SKM-1 treated with dmso at 0.1 percent for 144 hours (cell line): ENCODE measurements at regions not wholly inside any gene's neighbourhood (a gene's known extent, or its start where the extent isn't known, plus 50 kb on each side); places are given as distances from the start of the nearest gene placed in this dataset.

ENCODE experiments used
- DNase-seq: peaks from one replicate; lab custom pipeline; 2025; ENCODE audit not compliant: unreplicated experiment; lab: John Stamatoyannopoulos, UW

DNA sequence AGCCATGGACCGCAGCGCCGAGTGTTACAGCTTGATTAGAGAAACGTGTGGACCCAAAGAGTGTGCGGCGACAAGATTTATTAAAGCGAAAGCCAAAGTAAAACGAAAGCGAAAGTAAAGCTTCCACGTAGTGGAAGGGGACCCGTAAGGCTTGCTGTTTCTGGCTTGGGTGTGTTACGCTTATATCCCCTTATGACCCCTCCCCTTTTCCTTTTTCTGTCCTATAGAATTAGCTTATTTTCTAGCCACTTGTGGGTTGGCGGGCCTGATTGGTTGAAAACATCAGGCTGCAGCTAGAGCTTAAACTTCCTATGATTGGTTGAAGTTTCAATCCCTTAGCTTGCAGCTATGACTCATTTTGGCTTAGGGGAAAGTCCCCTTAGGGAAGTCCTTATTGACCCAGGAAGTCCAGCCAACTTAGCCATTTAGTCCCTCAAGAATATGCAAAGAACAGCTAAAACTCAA is 969.7 kb downstream of the DCDC2C start:
- DNase-seq: no peak

DNA sequence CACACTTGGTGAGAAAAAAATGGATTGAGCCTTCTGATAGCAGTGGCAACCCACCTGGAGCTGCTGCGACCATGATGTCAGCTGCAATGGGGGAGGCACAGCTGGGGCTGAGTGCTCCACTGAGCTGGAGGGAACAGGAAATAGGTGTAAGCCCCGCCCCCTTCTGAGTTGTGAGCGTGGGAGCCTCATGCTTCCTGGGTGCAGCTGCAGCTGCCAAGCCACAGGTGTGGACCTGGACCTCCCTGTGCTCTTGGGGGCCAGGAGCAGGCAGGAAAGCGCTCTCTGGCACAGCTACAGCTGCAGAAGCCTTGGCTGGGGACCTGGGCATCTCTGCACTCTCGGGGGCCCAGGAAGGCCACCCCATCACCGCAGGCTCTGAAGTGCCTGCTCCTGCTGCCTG is 970.6 kb downstream of the DCDC2C start:
- DNase-seq: no peak

DNA sequence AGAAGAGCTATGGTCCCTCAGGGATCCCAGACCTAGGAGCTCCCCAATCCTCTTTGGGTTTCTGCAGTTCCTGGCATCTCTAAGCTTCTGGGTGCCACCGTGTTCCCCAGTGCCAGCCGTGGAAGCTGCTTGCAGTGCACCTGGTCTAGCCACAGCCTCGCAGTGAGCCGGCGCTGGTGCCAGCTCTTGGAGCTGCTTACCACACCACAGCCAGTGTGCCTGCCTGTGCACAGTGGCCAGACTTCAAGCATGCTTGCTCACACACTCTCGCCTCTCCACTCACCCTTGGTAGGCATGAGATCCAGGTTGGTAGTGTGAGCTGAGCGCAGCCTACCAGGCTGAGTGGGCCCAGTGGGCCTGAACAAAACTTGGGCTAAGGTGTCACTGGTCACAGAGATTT is 971.9 kb downstream of the DCDC2C start:
- no peak for DNase-seq

DNA sequence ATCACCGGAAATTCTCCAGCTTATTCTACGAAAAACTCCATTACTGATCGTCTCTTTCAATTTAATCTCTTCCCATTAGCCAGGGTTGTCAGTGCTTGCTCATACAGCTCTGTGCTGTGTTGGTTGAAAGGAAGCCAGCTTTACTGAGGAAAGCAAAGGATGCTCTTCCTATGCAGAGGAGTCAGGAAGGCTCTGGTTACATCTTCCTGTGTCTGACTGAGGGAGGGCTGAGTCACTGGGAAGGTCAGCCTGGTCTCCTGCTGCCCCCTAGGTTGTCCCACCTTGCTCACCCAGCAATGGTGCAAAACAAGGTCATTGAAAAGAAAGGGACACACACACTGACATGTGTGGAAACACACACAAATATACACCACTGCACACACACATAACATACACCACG is 975.6 kb downstream of the DCDC2C start:
- DNase-seq: no peak

DNA sequence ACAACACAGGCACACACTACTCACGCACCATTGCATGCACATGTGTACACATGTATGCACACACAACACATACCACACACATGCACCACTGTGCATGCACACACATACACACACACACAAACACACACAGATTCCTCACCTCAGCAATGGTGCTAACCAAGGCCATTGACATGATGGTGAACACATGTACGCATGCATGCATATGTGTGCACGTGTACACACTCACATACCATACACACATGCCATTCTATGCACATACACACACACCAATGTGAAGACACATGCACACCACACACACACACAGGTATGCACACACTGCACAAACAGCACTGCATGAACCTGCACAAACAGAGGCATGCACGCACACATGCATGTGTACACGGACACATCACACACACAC is 976.0 kb downstream of the DCDC2C start:
- DNase-seq: no peak

DNA sequence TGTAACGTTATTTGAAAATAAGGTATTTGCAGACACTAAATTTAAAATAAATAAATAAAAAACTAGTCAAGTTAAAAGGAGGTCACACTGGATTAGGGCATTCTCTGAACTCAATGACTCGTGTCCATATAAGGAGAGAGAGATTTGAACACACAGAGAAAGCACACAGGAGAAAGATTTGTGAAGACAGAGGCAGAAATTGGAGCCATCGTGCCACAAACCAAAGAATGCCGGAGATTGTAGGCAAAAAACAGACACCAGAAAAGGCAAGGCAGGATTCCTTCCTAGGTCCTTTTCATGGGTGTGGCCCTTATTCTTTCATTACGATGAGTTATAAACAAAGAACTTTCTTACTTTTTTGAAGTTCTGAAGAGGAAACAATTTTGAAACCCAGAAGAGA is 981.5 kb downstream of the DCDC2C start:
- no peak for DNase-seq

DNA sequence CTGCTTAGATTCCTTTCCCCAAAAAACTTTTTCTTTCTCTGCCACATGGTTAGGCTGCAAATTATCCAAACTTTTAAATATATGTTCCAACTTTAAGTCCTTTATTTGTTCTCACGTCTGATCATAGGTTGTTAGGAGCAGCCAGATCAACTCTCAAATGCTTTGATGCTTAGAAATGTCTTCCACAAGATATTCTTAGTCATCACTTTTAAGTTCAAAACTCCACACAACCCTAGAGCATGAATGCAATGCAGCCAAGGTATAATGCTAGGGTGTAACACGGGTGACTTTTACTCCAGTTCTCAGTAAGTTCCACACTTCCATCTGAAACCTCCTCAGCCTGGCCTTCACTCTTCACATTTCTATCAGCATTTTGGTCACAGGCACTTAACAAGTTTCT is 987.5 kb downstream of the DCDC2C start:
- no peak for DNase-seq

DNA sequence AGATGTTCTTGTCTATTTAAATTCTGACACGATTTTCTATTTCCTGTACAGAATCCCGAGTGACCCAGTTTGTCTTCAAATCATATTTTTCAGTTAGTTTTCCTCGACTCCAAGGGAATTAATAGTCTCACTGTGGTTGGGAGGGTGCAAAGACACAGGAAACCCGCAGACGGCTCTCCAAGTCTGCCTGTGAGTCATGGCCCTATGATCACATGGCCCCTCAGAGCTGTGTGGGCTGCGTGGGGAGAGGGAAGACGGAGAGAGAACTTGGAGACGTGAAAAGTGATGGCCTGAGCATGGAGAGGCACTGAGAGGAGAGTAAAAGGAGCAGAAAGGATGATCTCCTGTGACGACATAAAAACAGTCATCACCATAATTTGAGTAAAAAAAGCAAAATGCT is 989.9 kb downstream of the DCDC2C start:
- DNase-seq: no peak

DNA sequence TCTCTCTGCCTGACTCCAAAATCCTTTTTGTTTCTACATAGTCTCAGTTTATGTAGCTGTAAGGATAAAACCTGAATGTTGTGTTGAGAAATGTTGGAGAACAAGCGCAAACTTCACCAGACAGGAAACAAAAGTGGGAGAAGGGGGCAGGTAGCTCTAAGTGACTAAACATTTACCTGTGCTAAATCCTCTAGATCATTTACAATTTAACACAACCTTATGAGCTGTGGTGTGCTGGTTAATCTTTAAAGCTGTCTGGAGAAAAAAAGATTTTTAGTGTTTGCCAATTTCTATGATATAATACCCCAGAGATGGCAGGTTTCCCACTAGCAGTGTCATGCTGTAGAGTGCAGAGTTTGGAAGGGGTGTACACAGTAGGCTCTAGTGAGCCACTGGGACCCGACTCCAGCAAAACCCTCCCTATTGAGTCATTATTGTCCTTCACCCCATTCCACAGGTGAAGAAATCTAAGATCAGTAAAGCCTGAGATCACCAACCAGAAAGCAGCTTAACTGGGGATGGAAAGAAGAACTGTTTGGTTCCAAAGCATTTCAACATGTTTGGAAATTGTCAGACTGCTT is 992.0 kb downstream of the DCDC2C start:
- DNase-seq: no peak

DNA sequence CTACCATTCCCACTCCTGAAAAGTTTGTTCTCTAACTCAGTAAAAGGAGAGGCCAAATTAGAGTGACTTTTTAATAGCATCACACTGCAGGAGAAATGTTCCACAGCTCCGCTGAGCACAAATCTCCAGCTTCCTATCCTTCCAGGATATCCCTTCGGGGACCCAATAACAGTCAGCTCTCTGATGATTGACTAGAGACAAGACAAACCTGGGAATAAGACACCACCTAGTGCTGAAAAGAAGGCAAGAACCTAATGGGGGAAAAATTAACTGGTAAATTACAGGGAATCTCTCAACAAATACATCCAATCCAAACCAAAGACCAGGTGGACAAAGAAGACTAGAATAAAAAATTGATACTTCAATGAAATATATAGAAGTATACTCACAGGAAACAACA is 977.1 kb upstream of the SOX11 start:
- peak; percentile 13 for DNase-seq

DNA sequence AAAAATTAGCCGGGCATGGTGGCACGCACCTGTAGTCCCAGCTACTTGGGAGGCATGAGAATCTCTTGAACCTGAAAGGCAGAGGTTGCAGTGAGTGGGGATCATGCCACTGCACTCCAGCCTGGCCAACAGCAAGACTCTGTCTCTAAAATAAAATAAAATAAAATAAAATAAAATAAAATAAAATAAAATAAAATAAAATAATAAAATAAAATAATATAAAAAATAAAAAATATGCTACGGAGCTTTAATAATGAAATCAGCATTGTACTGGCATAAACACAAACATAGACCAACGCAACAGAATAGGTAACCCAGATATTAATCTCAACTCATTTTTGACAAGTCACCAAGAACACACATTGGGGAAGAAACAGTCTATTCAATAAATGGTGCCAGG is 973.4 kb upstream of the SOX11 start:
- DNase-seq: no peak

DNA sequence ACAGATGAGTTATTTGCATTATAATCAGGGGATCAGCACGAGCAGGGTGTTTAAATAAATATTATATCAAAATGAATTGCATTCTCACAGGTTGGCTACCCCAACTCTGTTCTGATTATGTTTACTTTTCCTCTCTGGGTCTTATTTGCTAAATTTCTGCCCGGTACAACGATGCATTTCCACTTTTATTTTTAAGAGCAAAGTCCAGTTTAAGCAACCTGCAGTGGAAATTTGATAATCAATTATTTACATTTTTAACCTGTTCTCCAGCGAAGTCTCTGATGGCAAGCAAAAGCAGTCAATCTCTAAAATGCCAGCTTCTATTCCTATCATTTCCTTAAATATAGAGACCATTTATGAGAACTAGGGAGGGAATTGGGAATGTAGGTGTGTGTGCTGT is 966.6 kb upstream of the SOX11 start:
- no peak for DNase-seq

DNA sequence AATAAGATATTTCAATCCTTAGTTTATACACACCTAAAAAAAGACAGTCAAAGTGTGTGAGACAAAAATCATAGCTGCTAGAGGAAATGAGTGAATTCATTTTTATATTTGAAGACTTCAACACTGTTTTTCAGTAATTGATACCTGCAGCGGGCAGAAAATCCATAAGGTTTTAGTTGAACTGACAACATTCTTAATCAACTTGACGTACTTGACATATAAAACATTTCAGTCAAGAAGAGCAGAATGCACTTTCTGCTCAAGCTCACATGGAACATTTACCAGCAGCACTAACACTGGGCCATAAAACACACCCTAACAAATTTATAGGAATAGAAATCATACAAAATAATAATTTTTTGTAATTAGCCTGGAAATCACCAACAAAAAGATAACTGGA is 959.6 kb upstream of the SOX11 start:
- DNase-seq: no peak

DNA sequence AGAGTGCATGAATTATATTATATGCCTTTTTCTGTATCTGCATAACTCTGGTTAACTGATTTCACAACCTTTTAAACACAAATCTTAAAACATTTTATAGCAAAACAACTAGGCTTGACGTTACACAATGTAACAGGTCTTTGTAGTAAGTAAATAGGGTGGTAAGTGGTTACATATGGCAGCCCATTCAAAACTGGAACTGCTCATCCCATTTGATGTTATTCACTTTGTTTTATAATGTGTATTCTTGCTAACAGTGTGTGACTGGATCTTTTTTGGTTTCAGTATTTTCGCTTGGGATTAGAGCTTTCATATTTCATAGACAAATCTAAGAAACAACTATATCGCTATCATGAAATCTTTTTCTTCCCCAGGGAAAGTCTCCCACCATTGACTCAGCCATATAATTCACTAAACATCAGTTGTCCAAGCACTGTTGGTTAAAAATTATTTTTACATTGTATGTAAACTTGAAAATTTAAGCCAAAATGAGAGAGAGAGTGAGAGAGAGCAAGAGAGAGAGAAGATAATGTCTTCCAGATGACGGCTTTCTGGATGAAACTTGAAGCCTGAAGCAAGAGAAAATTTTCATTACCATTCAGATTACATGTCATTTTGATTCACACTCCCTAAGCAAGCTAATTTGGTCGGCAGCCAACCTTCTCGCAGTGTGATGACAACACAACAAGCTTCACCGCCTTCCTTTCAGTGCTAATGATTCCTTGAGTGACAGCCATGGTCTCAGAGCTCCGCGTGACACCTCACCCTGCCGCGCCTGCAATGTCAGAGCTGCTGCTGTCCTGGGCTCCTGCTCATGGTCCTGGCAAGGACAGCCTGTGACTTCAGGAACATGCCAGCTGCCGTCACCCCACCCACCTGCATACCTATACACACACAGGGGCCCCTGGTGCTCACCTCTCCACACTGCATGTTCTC is 946.9 kb upstream of the SOX11 start:
- DNase-seq: no peak

DNA sequence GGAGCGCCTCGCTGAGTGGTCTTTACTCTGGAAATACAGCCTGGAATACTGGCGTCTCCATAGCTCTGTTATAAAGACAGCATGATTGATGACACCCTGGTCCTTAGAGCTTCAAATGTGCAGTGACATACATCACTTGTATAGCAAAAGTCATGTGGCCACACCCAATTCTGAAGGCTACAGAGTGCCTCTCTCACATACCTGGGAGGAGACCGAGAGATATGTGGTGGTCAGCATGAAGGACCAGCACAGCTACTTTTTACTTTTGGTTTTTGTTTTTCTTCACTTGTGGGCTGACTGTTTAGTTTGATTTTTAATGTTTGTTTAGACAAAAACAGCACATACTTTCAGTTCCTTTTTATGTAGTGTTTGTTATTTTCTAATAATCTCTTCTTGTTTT is 938.5 kb upstream of the SOX11 start:
- no peak for DNase-seq

DNA sequence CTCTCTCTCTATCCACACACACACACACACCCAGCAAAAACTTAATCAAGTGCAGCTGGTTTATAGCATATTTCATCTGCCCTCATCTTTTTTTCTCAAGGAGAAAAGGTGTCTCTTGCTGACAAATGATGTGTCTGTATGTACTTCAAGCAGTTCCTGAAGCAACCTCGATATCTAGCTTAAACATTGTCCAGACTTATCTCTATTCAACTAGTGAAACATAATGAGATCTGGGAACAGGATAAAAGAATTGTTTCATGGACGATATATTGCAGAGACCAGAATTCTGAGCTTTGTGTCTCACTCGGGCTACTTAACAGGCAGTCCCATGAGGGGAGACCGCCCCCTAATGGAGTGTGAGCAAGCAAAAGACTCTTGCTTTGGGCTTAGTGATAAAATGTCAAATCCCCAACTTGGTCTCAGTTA is 929.2 kb upstream of the SOX11 start:
- DNase-seq: no peak

DNA sequence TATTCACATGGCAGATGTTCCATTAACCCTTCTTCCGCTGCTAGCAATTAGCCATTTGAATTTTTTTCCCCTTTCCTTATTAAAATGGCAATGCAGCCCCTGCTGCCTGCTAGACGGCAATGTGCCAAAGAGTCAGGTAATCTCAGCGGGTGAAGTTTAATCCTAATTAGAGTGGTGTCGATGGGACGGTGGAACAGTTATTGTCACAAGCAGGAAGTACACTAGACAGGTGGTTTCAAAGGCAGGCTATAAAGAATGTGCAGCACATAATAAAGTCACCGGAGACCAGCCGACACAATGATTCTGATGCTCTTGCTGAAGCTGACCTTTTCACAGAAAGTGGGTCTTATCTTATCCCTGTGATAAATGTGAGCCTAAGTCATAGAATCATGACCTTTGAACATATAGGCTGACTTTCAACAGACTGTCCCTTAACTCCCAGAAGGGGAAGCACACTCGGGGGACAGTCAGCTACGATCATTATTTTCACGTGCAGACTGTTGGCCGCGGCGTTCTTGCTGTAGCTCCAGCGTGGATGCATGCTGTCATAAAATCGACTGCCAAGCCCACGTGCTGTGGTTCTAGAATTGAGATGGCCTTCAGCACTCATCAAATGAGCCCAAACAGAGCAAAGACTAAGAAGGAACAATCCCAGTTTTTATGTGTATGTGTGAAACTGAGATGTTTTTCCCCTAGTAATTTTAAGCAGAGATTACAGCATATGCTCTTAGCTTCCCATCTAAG is 926.2 kb upstream of the SOX11 start:
- DNase-seq: no peak

DNA sequence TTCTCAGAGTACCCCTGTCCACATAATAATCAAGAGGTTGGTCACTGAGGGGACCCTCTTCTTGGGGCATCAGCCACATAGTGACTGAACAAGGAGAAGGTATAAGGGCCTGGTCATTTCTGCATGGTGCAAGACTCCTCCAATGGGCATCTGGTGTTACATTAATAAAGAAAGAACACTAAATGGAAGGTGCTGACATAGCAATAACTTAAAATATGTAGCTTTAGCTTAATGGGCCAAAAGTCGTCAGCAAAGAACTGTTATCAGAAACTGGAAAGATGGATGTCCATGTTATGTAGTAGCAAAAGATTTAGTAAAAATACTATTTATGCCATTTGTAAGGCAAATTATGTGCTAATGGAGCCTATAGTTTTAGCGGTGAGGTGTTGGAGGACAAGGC is 916.5 kb upstream of the SOX11 start:
- no peak for DNase-seq

DNA sequence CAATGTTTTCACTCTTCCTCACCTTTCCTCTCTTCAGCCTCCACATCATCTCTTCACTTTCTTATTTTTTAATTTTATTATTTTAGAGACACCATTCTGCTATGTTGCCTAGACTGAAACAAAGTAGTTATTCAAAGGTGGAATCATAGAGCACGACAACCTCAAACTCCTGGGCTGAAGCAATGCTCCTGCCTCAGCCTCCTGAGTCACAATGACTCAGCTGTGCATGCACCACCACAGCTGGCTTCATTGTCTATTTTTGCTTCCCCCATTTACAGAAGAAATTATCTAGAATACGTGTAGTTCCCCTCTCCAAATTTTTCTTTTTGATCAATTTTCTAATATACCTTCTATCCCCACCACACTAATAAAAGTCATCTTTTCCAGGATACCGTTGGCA is 911.5 kb upstream of the SOX11 start:
- DNase-seq: no peak

DNA sequence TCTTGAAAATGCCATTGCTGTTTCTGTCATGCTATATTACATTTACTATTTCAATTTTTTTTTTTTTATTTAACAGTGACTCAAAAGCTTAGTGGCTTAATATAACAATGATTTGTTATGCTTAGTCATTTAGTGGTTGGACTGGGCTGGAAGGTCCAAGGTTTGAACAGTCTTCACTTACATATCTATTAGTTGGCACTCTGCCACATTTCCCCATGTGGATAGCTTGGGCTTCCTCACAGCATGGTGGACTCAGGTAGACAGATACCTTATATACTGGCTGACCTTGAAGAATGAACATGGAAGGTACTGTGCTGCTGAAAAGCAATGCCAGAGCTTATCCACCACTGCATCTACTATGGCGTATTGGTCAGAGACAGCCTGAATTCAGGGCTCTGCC is 909.5 kb upstream of the SOX11 start:
- DNase-seq: no peak

DNA sequence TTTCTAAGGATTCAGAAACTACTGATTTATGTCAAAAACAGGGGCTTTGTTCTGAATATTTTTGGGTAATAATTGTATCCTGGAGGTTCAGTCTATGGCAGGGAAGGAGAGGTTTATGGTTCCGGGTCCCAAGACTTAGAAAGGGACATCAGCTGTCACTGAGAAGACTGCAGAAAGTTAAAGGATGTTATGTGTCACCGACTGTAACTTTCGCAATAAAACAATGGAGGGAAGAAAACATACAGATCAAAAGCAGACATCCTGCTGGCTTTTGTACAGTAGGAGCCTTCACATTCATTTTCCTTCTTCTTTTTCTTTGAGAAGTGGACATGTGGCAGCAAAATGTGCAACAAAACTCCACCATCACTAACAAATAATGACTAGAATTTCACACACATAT is 900.7 kb upstream of the SOX11 start:
- no peak for DNase-seq

DNA sequence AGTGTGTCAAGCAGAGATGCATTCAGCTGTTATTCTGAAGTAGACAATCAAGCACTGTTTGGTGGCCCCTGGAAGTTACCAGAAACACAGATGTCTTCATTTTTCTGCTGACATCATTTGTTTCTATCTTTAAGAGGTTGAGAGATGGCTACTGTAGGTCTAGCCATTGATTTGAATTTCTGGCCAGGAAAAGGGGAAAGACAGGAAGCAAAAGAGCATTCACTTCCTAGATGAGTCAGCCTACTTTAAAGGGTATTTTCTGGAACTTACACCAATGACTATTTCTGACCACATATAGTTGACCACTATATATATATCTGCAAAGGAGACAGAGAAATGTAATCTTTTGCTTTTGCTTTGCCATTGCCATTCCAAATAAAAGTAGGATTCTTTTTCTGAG is 900.1 kb upstream of the SOX11 start:
- DNase-seq: no peak
